Ureter (tissue), 1 donor: ENCODE measurements at regions not wholly inside any gene's neighbourhood (a gene's known extent, or its start where the extent isn't known, plus 50 kb on each side); places are given as distances from the start of the nearest gene placed in this dataset.

ENCODE experiments used
- DNase-seq: peaks from one replicate; pipeline ENCODE4 v3.0.0-alpha.2; 2020; ENCODE audit warnings: low spot score
- donor health status: DM: yes; HTN: yes; CAD: no.

DNA sequence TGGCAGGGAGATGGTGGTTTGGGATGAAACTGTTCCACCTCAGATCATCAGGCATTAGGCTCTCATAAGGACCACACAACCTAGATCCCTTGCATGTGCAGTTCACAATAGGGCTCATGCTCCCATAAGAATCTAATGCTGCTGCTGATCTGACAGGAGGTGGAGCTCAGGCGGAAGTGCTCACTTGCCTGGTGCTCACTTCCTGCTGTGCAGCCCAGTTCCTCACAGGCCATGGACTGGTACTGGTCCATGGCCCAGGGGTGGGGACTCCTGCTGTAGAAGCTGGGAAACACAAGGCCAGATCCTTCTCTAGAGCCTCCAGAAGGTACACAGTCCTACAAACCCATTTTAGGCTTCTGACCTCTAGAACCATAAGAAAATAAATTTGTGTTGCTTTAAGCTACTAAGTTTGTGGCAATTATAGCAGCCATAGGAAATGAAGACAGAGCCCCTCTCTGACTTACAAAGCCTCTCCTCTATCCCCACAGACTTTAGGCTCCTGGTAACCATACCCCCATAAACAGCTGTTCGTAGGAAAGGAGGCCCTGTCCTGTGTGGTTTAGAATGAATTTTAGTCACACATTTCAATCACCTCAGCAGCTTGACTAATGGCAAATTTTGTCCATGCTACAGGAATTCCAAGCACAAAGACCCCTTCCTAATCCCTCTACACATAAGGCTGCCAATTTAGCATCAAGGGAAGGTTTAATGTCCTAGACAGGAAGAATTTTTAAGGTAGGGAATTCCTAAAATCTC is 206.1 kb upstream of the PHYHIPL start:
- no peak for DNase-seq

DNA sequence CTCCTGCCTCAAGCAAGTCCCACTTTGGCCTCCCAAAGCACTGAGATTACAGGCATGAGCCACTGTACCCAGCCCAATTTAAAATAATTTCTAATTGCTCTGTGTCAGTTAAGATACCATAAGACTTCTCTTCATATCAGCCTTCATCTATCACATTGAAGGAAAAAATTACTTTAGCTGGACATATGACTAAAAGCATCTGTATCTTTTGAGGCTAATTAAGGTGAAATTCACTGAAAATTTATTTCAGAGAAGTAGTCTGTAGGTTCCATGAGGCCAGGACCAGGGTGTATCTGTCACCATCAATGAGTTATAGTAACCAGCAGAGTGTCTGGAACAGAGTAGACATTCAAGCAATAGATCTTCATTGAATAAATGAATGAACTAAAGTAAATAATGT is 205.2 kb upstream of the PHYHIPL start:
- DNase-seq: no peak

DNA sequence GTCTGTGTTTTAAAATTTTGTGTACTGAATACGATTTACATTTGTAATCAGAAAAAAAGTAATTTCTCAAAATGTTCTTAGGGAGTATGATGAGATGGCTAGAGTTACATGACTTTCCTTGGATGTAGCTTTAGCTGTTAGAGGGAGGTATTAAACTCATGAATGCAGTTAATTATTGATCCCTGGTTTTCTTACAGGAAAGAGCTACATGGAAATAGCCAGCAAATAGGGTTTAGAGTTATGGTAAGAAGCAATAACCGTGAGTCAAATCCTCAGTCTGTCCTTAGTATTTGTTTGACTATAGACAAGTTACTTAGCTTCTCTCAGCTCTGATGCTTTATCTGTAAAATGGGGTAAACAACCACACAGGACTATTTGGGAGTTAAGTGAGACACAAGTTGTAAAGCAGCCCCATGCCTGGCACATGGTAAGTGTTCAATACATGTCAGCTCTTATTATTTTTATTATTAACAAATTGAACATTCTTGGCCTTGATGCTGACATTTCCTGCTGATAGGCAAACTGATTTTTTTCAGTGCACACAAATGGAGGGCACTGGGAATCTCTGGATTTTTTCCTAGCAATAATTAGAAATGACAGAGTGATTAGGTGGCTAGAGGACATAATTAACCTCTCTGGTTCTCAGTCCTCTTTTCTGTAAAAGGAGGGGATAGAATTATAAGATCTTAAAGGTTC is 204.5 kb upstream of the PHYHIPL start:
- DNase-seq: no peak

DNA sequence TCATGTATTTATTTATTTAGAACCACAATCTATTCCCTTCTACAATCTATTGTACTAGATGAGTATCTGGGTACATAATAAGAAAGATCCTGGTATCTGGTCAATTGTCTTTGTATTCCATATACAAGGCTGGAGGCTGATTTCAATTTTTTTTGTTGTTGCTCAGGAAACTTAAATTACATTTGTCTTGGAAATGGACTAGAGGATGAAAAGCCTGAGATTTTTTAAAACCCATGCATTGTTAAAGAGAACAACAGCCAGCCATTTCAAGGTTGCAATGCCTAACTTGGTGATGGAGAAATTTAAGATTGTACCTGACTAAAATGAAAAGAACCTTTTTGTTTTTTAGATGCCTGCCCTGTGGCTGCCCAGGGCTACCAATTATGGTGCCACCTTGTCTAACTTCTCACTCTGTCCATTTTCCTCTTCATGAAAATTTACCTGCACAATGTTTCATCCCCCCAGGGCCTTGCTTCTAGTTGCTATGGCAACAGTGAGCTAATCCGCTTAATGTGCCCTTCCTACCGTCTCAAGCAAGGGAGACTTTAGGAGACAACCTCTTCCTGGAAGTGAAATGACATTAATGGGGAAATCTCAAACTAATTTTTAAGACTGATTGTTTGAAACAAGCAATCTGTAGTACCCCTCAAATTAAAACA is 203.7 kb upstream of the PHYHIPL start:
- DNase-seq: no peak

DNA sequence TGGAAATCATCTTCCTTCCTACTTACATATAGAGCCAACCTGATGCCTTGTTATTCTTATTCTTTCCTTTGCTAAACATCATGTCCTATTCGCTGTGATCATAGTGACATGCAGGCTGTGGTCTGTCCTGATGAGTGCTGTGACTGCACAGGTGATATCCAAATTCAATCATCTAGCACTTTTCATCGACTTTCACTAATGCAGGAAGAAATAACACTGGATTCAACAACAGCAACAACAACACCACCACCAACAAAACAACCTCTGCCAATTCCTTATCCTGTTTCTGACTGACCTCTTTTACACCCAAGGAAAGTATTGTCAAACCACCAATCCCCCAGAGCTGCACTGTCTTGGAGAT is 203.2 kb upstream of the PHYHIPL start:
- no peak for DNase-seq

DNA sequence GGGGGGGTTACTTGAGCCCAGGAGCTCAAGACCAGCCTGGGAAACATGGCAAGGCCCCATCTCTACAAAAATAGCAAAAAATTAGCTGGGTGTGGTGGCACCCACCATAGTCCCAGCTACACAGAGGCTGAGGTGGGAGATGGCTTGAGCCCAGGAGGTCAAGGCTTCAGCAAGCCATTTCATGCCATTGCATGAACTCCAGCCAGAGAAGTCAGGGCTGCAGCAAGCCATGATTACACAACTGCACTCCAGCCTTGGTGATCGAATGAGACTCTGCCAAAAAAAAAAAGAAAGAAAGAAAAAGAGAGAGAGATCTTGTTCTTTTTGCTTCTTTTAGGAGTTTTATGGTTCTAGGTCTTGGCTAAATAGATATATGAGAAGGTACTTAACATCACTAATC is 200.2 kb upstream of the PHYHIPL start:
- DNase-seq: no peak

DNA sequence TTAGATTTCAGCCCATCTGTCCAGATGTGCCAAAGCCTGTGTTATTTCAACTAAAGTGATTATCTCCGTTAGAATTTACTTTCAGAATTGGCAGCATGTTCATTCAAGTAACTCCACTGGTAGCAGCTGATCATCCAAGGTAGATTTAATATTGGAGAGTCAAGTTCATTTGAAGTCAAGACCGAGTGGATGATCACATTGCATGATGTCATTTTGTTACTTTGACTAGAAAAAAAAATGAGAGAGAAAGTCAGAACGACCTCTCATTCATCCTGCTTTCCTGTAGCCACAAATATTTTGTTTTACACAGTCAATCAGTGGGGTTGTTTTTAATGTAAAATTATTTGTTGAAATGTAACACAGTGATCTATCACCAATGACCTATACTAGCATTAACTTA is 196.7 kb upstream of the PHYHIPL start:
- no peak for DNase-seq

DNA sequence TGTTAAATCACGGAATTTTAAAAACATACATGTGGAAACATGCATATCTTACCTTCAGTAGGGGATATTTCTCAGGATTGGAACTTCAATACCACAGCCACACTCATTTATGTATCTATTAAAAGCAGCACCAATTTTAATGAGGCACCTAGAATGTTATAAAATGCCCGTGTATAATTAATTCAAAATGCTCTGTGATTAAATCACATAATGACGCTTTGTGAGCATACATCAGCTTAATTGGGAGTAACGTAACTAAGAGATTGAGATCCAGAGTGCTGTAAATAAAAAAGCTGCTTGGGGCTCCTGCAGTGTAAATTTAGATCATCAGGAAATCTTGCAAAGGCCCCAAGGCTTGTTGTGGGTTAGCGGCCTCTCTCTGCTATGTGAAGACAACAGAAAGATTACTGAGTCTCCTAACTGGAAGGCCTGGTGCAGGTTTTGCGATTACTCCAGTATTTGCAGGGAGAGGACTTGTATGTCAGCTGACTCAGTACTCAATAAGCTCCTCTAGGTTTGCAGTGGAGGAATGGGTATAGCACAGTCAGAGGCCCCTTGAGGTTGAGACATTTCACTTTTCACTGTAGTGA is 195.5 kb upstream of the PHYHIPL start:
- DNase-seq: no peak

DNA sequence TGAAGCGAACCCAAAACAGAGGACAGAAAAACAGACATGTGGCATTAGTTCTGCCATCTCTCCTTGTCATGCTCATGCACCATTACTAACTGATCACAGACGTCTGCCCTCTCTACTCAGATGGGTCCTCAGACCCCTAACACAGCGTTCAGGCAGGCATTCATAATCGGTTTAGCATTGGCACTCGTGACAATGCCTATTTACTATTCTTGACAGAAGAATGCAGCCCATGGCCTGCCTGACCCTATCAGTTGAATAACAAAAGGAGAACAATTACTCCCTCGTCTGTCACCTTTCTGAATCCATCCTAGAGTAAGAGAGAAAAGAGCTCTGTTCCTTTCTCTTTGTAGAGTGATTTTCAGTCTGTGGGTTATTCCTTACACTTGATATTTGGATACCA is 194.6 kb upstream of the PHYHIPL start:
- DNase-seq: no peak

DNA sequence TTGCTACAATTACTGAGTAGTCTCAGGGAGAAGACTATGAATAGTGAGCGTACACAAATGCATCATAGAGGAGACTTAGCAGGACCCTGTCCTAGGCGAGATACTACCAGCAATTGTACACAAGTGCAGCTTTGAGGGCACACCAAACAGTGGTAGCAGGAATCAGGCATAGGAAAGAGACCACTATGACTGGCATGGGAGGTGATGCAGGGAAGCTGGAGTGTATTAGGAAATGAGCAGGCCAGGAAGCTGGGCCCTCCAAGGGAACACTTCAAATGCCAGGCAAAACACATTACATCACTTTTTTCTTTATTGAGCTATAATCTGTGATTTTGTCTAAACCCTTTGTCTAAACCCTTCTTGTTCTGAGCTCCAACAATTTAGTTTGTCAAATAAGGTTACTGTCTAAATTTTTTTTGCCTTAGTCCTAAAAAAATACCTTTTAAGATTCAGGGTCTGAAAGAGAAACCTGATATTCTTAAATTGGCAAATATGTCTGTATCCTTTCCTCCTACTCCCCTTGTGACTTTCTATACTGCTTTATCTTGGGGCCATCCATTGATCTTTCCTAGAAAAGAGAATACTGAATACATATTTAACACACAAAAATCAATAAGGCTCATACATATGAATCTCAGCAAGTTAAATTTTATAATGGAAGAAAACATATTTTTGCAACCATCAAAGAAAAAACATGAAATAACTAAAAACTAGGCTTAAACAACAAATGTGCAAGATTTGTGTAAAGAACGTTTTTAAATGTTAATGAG is 193.8 kb upstream of the PHYHIPL start:
- DNase-seq: no peak

DNA sequence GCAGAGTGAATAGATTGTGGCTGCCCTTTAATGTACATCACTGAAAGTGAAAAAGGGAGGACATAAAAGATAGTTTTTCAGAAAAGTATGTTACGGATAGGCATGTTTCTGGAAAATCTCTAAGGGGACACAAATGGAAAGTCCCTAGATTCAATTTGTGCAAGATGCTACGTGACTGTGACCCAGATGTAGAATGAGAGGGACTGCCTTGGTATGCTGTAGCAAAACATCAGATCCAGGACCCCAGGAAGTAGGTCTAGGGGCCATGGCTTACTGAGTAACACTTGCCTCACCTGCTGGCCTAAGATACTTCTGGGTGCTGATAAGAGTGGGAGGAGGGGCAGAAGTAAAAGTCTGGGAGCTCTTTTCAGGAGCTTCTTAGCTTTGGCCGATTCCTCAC is 191.2 kb upstream of the PHYHIPL start:
- no peak for DNase-seq

DNA sequence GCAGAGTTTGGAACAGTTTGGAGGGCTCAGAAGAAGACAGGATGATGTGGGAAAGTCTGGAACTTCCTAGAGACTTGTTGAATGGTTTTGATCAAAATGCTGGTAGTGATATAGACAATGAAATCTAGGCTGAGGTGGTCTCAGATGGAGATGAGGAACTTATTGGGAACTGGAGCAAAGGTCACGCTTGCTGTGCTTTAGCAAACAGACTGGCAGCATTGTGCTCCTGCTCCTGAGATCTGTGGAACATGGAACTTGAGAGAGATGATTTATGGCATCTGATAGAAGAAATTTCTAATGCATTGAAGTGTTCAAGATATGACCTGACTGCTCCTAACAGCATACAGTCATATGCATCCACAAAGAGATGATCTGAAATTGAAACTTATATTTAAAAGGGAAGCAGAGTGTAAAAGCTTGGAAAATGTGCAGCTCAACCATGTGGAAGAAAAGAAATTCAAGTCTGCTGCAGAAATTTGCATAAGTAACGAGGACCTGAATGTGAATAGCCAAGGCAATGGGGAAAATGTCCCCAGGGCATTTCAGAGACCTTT is 186.9 kb upstream of the PHYHIPL start:
- DNase-seq: no peak

DNA sequence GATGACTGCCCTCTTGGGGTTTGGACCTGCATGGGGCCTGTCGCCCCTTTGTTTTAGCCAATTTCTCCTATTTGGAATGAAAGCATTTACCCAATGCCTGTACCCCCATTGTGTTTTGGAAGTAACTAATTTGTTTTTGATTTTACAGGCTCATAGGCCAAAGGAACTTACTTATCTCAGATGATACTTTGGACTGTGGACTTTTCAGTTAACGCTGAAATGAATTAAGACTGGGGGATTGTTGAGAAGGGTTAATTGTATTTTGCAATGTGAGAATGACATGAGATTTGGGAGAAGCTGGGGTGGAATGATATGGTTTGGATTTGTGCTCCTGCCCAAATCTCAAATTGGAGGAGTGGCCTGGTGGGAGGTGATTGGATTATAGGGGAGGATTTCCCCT is 185.8 kb upstream of the PHYHIPL start:
- DNase-seq: no peak

DNA sequence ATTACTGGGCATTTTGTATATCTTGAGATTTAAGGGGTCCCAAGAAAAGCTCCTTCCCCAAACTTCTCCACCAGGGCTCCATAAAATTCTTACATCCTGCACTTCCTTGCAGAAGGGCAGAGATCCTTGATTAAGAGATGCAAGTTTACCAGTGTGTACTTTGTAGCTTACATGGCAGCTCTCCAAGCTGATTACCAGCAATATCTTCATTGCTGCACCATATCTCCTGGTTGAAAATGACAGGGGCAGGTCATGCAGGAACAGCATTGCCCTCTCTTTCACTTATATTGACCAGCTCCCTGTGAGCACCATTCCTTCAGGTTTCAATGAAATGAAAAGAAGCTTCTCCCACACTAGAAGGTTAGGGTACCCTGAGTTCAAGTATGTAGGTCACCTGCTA is 184.6 kb upstream of the PHYHIPL start:
- no peak for DNase-seq

DNA sequence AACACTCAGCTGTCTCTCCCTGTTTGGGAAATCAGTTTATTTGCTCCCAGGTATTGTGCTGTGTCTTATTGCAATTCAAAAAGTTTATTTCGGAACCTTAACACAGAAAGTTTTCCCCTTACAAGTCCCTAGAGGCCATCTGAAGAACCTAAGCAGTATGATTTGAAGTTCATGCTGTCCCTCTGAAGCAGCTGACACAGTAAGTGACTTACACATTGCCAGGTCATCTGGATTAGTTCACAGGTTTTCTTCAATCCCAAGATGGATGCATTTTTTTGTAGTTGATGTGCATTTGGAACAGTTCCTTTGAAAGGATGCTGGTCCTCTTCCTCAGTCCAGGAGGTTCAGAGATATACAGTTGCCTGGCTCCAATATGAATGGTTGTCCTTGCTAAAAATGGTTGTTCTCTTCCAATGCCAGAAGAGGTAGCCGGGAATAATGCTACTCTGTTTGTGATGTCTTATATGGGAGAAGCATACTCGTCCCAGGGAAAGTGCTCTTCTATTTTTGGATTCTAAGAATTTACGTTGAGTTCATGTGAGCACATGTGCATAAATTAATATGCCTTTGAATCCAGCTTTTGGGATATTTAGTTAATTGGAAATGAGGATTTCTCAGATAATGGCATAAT is 183.5 kb upstream of the PHYHIPL start:
- DNase-seq: no peak

DNA sequence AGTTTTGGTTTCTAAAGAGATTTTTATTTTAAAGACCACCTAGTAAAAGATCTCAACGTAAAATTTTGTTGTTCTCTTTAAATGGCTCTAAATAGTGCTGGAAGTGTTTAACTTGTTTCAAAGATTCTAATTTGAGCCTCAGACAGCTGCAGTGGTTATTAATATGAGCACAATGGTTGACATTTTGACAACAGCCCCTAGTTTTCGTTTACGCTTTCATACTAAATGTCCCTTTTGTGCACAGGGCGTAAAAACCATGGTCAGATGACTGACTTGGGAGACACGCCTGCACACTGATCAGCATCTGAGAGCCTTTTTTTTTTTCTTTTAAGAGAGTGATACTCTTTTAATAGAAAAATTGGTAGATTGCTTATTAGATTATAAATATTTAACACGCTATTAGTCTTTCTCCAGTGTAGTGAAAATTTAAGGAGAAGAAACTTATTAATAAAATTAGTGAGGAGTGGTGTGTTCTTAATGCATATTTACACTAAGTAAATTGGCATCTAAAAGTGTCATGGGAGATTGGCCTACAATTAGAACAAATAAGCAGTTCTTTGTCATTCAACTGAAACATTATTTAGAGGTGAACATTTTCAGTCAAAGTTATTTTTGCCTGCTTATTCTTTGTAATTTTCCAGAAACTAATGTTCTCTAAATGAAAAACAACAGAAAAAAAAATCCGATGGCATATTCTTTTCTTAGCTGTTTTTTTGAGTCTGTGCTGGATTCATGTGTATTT is 182.8 kb upstream of the PHYHIPL start:
- no peak for DNase-seq

DNA sequence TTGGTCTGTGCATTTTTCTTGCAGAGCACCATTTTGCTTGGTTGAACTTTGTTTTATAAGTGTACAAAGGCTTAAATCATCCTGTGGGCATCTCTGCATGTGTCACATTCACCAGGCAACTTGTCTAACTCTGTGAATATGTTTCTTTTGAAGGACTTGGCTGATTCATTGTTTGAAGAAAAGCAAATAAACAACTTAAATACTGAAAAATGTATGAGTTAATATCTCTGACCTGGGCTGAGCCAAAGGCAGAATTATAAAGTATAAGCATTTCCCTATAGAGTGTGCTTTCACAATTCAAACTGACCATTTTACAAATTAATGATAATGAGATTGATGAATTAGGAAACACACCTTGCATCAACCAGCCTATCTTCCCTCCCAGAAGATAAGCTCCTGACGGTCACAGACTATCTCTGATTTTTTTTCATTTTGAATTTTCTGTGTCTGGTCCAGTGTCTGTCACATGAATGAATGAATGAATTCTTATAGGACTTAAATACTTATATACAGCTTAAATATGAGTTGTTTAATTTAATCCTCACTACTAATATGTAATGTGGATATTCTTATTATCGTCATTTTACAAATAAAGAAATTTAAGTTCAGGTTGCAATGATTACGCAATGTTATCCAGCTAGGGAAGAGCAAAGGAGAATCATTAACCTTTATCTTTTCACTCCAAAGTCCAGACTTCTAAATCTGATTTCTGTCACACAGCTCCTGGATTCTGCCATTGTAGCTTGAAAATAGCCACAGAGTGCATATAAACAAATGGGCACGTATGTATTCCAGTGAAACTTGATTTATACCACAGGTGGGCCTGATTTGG is 182.0 kb upstream of the PHYHIPL start:
- no peak for DNase-seq

DNA sequence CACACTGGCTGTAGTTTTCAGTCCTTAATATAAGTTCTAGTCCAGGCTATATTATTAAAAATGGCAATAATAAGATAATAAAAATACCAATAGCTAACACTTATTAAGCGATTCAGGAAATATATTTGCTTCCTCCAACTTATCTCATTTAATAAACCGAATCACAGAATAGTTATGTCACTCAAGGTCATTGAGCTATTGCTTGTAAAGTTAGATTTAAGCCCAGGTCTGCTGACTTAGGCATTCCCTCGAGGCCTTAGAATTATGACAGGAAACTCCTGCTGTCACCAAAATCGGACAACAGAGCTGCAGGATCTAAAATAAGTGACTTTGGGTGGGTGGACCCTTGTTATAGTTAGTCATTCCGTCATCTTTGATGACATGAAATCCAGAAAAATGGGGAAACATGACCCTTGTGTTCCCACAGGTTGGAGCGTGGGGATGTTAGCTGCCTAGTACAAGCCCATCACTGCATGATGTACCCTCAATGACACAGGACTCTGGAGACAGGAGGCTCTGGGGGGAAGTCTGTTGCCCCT is 181.3 kb upstream of the PHYHIPL start:
- no peak for DNase-seq

DNA sequence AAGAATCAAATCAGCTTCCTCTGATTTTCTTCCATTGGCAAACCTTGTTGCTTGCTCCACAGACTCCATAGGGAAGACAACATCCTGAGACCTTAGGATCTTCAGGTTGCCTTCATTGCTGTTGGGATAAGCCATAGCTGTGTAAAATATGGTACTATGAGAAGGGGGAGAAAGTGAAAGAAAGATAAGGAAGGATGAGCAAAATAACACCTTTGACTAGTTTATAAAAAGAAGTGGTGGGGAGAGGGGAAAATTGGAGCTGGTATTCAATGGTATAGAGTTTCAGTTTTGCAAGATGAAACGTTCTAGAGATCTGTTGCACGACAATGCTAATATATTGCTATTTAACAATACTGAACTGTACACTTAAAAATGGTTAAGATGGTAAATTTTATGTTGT is 180.4 kb upstream of the PHYHIPL start:
- DNase-seq: no peak
